ENCODE measurements at regions not wholly inside any gene's neighbourhood (a gene's known extent, or its start where the extent isn't known, plus 50 kb on each side); places are given as distances from the start of the nearest gene placed in this dataset.

GRCh38 chr4:14566518-14566917 lies 435.8 kb upstream of the CPEB2 start:
- Histone ChIP-seq H3K9ac (no peak overlapping the region), H2AFZ (no peak overlapping the region), H3K27ac (no peak overlapping the region), H3K36me3 (ENCODE audit: control insufficient read depth, insufficient read depth, low read length) (no peaks in the 10 kb centered on the region), H3K4me2 (ENCODE audit: low read length) (no peak overlapping the region), H3K4me1 (no peaks in the 10 kb centered on the region), H3K79me2 (no peaks in the 10 kb centered on the region), H3K27me3 (ENCODE audit: control insufficient read depth, insufficient read depth, low read length) (no peaks in the 10 kb centered on the region), H3K9me3 (ENCODE audit: control insufficient read depth, low read length) (no peaks in the 10 kb centered on the region), H3K4me3 (ENCODE audit: low read depth, low read length) (no peak overlapping the region)
- no peak for TF ChIP-seq CTCF (IDR thresholded peaks at IDR 0.05)

GRCh38 chr4:14568351-14568750 lies 433.9 kb upstream of the CPEB2 start:
- no peaks in the 10 kb centered on the region for H3K9me3 ChIP-seq (ENCODE audit: control insufficient read depth, low read length)
- no peak overlapping the region for H3K9ac ChIP-seq
- H3K27ac ChIP-seq, result no peak overlapping the region
- H3K79me2 ChIP-seq, result no peaks in the 10 kb centered on the region
- no peak overlapping the region for H3K4me2 ChIP-seq (ENCODE audit: low read length)
- no peak overlapping the region for H3K4me3 ChIP-seq (ENCODE audit: low read depth, low read length)
- H3K4me1 ChIP-seq, result no peaks in the 10 kb centered on the region
- H3K27me3 ChIP-seq (ENCODE audit: control insufficient read depth, insufficient read depth, low read length), result no peaks in the 10 kb centered on the region
- no peak overlapping the region for H2AFZ ChIP-seq
- TF ChIP-seq CTCF (IDR thresholded peaks at IDR 0.05), result no peak
- H3K36me3 ChIP-seq (ENCODE audit: control insufficient read depth, insufficient read depth, low read length), result no peaks in the 10 kb centered on the region

GRCh38 chr4:14575289-14575688 lies 427.0 kb upstream of the CPEB2 start:
- no peaks in the 10 kb centered on the region for H3K4me1 ChIP-seq
- no peak overlapping the region for H3K4me2 ChIP-seq (ENCODE audit: low read length)
- H3K27me3 ChIP-seq (ENCODE audit: control insufficient read depth, insufficient read depth, low read length), result no peaks in the 10 kb centered on the region
- no peaks in the 10 kb centered on the region for H3K79me2 ChIP-seq
- no peaks in the 10 kb centered on the region for H3K36me3 ChIP-seq (ENCODE audit: control insufficient read depth, insufficient read depth, low read length)
- H2AFZ ChIP-seq, result no peak overlapping the region
- H3K4me3 ChIP-seq (ENCODE audit: low read depth, low read length), result no peak overlapping the region
- TF ChIP-seq CTCF (IDR thresholded peaks at IDR 0.05), result no peak
- H3K9me3 ChIP-seq (ENCODE audit: control insufficient read depth, low read length), result no peaks in the 10 kb centered on the region
- H3K9ac ChIP-seq, result no peak overlapping the region
- H3K27ac ChIP-seq, result no peak overlapping the region

- Histone ChIP-seq H3K4me2 (ENCODE audit: low read length) (no peak overlapping the region), H3K9ac (no peak overlapping the region), H3K27ac (no peak overlapping the region), H3K4me3 (ENCODE audit: low read depth, low read length) (no peak overlapping the region), H3K4me1 (no peaks in the 10 kb centered on the region), H2AFZ (no peak overlapping the region), H3K9me3 (ENCODE audit: control insufficient read depth, low read length) (no peaks in the 10 kb centered on the region), H3K36me3 (ENCODE audit: control insufficient read depth, insufficient read depth, low read length) (no peaks in the 10 kb centered on the region), H3K79me2 (no peaks in the 10 kb centered on the region), H3K27me3 (ENCODE audit: control insufficient read depth, insufficient read depth, low read length) (no peaks in the 10 kb centered on the region)
- no peak for TF ChIP-seq CTCF (IDR thresholded peaks at IDR 0.05)
Measured at GRCh38 chr4:14575919-14576318, 426.4 kb upstream of the CPEB2 start.

GRCh38 chr4:14580061-14580460 lies 422.2 kb upstream of the CPEB2 start:
- Histone ChIP-seq H3K4me1 (no peaks in the 10 kb centered on the region), H3K27ac (no peak overlapping the region), H3K27me3 (ENCODE audit: control insufficient read depth, insufficient read depth, low read length) (no peaks in the 10 kb centered on the region), H3K4me3 (ENCODE audit: low read depth, low read length) (no peak overlapping the region), H3K79me2 (no peaks in the 10 kb centered on the region), H3K9me3 (ENCODE audit: control insufficient read depth, low read length) (no peaks in the 10 kb centered on the region), H3K36me3 (ENCODE audit: control insufficient read depth, insufficient read depth, low read length) (no peaks in the 10 kb centered on the region), H3K9ac (no peak overlapping the region), H2AFZ (no peak overlapping the region), H3K4me2 (ENCODE audit: low read length) (no peak overlapping the region)
- TF ChIP-seq CTCF (IDR thresholded peaks at IDR 0.05), result no peak
